ENCODE measurements at regions not wholly inside any gene's neighbourhood (a gene's known extent, or its start where the extent isn't known, plus 50 kb on each side); places are given as distances from the start of the nearest gene placed in this dataset.

DNA sequence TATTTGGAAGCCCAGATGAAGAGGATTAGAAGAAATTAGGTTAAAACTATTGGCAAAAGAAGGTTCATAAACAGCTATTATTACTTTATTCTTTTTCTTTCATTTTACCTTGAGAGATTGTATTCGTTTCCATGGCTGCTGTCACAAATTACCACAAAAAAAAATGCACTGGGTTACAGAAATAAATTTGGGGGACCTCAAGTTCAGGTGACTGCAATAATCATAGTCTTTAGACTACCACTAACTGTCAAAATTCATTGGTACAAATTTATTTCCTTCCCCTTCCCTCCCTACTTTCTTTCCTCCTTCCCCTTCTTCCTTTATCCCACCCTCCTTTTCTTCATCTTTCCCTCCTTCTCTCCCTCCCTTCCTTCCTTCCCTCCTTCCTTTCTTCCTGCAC, 217.8 kb upstream of the PIK3C3 start (continued):
- TF ChIP-seq, protein P1, sequence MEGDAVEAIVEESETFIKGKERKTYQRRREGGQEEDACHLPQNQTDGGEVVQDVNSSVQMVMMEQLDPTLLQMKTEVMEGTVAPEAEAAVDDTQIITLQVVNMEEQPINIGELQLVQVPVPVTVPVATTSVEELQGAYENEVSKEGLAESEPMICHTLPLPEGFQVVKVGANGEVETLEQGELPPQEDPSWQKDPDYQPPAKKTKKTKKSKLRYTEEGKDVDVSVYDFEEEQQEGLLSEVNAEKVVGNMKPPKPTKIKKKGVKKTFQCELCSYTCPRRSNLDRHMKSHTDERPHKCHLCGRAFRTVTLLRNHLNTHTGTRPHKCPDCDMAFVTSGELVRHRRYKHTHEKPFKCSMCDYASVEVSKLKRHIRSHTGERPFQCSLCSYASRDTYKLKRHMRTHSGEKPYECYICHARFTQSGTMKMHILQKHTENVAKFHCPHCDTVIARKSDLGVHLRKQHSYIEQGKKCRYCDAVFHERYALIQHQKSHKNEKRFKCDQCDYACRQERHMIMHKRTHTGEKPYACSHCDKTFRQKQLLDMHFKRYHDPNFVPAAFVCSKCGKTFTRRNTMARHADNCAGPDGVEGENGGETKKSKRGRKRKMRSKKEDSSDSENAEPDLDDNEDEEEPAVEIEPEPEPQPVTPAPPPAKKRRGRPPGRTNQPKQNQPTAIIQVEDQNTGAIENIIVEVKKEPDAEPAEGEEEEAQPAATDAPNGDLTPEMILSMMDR (IDR thresholded peaks at IDR 0.05; ENCODE audit: low read depth, low read length, missing input control), result no peak
- TF ChIP-seq, protein P2, sequence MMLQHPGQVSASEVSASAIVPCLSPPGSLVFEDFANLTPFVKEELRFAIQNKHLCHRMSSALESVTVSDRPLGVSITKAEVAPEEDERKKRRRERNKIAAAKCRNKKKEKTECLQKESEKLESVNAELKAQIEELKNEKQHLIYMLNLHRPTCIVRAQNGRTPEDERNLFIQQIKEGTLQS (IDR thresholded peaks at IDR 0.05), result no peak

DNA sequence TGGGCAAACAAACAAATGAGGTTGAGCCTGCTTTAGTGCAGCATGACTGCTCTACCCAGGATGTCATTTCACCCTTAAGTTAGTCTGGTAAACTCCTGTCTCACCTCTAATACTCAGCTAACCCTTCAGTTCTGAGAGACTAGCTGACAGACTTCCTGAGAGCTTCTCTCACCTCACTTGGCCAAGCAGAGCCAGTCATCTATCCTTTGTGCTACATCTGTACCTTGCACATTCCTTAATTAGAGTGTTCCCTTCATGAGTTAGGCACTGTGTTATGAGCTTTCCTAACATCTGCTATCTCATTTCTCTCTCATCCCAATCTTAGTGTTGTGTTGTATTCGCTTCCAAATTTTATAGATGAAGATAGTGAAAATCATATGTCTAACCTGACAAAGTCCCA, 220.1 kb upstream of the PIK3C3 start:
- Histone ChIP-seq H3K4me1 (ENCODE audit: control insufficient read depth in 4 of 4, insufficient read depth in 4 of 4, low read length in 3 of 4) (no peaks in the 10 kb centered on the region), H3K9ac (ENCODE audit: low read depth in 1 of 2, low read length in 2 of 2) (no peak overlapping the region), H3K36me3 (ENCODE audit: control insufficient read depth in 4 of 4, insufficient read depth in 3 of 4, low read depth in 1 of 4, low read length in 3 of 4) (no peaks in the 10 kb centered on the region), H3K4me3 (ENCODE audit: low read depth in 1 of 3, low read length in 3 of 3) (no peak overlapping the region), H3K9me3 (ENCODE audit: control insufficient read depth in 4 of 4, low read length in 3 of 4) (no peaks in the 10 kb centered on the region), H3K27me3 (ENCODE audit: control insufficient read depth in 4 of 4, insufficient read depth in 4 of 4, low read length in 3 of 4) (no peaks in the 10 kb centered on the region), H3K27ac (ENCODE audit: low read depth in 1 of 2, low read length in 2 of 2) (no peak overlapping the region)
- 92% methylated on average over 1 of the region's 1 CpG for WGBS
- no peak for DNase-seq (ENCODE audit: low spot score)
- TF ChIP-seq, protein P3, sequence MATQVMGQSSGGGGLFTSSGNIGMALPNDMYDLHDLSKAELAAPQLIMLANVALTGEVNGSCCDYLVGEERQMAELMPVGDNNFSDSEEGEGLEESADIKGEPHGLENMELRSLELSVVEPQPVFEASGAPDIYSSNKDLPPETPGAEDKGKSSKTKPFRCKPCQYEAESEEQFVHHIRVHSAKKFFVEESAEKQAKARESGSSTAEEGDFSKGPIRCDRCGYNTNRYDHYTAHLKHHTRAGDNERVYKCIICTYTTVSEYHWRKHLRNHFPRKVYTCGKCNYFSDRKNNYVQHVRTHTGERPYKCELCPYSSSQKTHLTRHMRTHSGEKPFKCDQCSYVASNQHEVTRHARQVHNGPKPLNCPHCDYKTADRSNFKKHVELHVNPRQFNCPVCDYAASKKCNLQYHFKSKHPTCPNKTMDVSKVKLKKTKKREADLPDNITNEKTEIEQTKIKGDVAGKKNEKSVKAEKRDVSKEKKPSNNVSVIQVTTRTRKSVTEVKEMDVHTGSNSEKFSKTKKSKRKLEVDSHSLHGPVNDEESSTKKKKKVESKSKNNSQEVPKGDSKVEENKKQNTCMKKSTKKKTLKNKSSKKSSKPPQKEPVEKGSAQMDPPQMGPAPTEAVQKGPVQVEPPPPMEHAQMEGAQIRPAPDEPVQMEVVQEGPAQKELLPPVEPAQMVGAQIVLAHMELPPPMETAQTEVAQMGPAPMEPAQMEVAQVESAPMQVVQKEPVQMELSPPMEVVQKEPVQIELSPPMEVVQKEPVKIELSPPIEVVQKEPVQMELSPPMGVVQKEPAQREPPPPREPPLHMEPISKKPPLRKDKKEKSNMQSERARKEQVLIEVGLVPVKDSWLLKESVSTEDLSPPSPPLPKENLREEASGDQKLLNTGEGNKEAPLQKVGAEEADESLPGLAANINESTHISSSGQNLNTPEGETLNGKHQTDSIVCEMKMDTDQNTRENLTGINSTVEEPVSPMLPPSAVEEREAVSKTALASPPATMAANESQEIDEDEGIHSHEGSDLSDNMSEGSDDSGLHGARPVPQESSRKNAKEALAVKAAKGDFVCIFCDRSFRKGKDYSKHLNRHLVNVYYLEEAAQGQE (IDR thresholded peaks at IDR 0.05), result no peak
- TF ChIP-seq EGR1 (IDR thresholded peaks at IDR 0.05; ENCODE audit: low read depth in 2 of 2) (no peak), GABPA (IDR thresholded peaks at IDR 0.05 in 1 of 2, conservative IDR thresholded peaks at IDR 0.05 in 1 of 2) (no peak), TAF1 (conservative IDR thresholded peaks at IDR 0.05) (no peak), RAD21 (IDR thresholded peaks at IDR 0.05) (no peak), FOXA1 (IDR thresholded peaks at IDR 0.05) (no peak), HNF4A (conservative IDR thresholded peaks at IDR 0.05) (no peak), JUND (IDR thresholded peaks at IDR 0.05) (no peak), FOXA2 (IDR thresholded peaks at IDR 0.05) (no peak), NR2F2 (IDR thresholded peaks at IDR 0.05) (no peak), HNF4G (IDR thresholded peaks at IDR 0.05) (no peak), YY1 (IDR thresholded peaks at IDR 0.05) (no peak), SP1 (IDR thresholded peaks at IDR 0.05) (no peak), RXRA (IDR thresholded peaks at IDR 0.05) (no peak)
- TF ChIP-seq, protein P4, sequence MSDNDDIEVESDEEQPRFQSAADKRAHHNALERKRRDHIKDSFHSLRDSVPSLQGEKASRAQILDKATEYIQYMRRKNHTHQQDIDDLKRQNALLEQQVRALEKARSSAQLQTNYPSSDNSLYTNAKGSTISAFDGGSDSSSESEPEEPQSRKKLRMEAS (IDR thresholded peaks at IDR 0.05), result no peak
- TF ChIP-seq, protein P1 (IDR thresholded peaks at IDR 0.05; ENCODE audit: low read depth, low read length, missing input control), result no peak
- TF ChIP-seq, protein P2 (IDR thresholded peaks at IDR 0.05), result no peak
- TF ChIP-seq, protein P5, sequence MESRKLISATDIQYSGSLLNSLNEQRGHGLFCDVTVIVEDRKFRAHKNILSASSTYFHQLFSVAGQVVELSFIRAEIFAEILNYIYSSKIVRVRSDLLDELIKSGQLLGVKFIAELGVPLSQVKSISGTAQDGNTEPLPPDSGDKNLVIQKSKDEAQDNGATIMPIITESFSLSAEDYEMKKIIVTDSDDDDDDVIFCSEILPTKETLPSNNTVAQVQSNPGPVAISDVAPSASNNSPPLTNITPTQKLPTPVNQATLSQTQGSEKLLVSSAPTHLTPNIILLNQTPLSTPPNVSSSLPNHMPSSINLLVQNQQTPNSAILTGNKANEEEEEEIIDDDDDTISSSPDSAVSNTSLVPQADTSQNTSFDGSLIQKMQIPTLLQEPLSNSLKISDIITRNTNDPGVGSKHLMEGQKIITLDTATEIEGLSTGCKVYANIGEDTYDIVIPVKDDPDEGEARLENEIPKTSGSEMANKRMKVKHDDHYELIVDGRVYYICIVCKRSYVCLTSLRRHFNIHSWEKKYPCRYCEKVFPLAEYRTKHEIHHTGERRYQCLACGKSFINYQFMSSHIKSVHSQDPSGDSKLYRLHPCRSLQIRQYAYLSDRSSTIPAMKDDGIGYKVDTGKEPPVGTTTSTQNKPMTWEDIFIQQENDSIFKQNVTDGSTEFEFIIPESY (IDR thresholded peaks at IDR 0.05), result no peak

Measured in liver (tissue), 8 donors.